ENCODE measurements at regions not wholly inside any gene's neighbourhood (a gene's known extent, or its start where the extent isn't known, plus 50 kb on each side); places are given as distances from the start of the nearest gene placed in this dataset.

DNA sequence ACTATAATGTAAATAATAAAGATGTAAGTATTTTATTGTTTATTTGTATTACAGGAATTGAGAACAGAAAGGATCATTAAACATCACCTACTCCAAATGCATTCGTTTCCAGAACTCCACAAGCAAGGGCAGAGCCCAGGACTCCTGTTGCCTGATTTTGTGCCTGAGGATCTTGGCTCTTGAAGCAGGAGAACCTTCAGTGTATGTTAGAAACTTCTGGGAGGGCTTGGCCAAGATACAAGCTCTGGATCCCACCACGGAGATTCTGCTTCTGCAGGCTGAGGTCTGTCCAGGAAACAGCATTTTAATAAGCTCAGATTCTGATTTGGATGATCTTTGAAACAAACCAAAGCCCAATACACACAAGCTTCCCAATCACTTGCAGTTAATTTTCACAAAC lies 142.4 kb upstream of the SOX11 start:
- TF ChIP-seq, protein P1, sequence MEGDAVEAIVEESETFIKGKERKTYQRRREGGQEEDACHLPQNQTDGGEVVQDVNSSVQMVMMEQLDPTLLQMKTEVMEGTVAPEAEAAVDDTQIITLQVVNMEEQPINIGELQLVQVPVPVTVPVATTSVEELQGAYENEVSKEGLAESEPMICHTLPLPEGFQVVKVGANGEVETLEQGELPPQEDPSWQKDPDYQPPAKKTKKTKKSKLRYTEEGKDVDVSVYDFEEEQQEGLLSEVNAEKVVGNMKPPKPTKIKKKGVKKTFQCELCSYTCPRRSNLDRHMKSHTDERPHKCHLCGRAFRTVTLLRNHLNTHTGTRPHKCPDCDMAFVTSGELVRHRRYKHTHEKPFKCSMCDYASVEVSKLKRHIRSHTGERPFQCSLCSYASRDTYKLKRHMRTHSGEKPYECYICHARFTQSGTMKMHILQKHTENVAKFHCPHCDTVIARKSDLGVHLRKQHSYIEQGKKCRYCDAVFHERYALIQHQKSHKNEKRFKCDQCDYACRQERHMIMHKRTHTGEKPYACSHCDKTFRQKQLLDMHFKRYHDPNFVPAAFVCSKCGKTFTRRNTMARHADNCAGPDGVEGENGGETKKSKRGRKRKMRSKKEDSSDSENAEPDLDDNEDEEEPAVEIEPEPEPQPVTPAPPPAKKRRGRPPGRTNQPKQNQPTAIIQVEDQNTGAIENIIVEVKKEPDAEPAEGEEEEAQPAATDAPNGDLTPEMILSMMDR (conservative IDR thresholded peaks at IDR 0.05) = no peak
- TF ChIP-seq ZFX (IDR thresholded peaks at IDR 0.05) = no peak

Measured in C4-2B (cell line).